GM06990 (cell line): ENCODE measurements at regions not wholly inside any gene's neighbourhood (a gene's known extent, or its start where the extent isn't known, plus 50 kb on each side); places are given as distances from the start of the nearest gene placed in this dataset.

Experiments used
- DNase-seq: peaks from one replicate; pipeline ENCODE4 v3.0.0-alpha.2; 2011; ENCODE audit not compliant: insufficient read length; ENCODE audit errors: extremely low read depth
- H3K27me3 ChIP-seq: replicated peaks from 2 replicates; pipeline ENCODE4 v1.6.0; 2011; ENCODE audit warnings: low read length; ENCODE audit not compliant: control insufficient read depth, insufficient read depth
- H3K36me3 ChIP-seq: 2 replicates; pipeline ENCODE4 v1.5.1; 2011; ENCODE audit warnings: low read length; ENCODE audit not compliant: control insufficient read depth, insufficient read depth
- H3K4me3 ChIP-seq: replicated peaks from 2 replicates; pipeline ENCODE4 v1.5.1; 2011; ENCODE audit warnings: low read depth, mild to moderate bottlenecking, control low read depth, low read length
- CTCF ChIP-seq: IDR thresholded peaks from 2 replicates; pipeline ENCODE4 v1.5.1; 2011; ENCODE audit warnings: low read length, control low read depth, mild to moderate bottlenecking, inconsistent platforms; ENCODE audit not compliant: insufficient read depth, poor library complexity, severe bottlenecking

DNA sequence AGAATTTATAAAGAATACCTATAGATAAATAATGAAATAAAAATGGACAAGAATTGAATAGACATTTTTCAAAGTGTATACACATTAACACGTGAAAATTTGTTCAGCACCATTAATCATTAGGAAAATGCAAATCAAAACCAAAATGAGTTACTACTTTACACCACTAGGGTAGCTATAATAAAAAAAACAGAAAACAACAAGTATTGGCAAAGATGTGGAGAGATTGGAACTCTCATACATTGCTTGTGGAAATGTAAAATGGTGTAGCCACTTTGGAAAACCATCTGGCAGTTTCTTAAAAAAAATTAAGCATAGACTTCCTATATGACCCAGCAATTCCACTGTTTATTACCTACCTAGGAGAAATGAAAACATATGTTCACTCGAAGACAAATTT, 172.8 kb upstream of the P2RY1 start:
- Histone ChIP-seq H3K27me3 (no peaks in the 10 kb centered on the region), H3K4me3 (no peak overlapping the region), H3K36me3 (no peaks in the 10 kb centered on the region)
- no peak for DNase-seq
- no peak for TF ChIP-seq CTCF

DNA sequence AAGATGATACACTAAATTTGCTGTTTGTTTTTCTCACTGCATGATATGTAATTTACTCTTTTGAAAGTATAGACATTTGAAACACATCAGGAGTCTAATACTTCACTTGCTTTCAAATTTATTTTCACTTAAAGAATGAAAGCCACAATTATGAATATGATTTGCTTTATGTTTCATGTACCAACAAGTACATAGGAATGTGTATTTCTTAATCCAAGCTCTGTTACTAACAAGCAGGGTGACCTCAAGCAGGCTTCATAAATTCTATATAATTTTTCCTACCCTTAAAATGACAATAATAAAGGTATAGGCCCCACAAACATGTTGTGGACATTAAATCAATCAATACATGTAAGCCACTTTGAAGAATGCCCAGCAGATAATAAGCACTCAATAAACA, 170.2 kb upstream of the P2RY1 start:
- Histone ChIP-seq H3K27me3 (no peaks in the 10 kb centered on the region), H3K4me3 (no peak overlapping the region), H3K36me3 (no peaks in the 10 kb centered on the region)
- TF ChIP-seq CTCF = no peak
- DNase-seq = no peak

DNA sequence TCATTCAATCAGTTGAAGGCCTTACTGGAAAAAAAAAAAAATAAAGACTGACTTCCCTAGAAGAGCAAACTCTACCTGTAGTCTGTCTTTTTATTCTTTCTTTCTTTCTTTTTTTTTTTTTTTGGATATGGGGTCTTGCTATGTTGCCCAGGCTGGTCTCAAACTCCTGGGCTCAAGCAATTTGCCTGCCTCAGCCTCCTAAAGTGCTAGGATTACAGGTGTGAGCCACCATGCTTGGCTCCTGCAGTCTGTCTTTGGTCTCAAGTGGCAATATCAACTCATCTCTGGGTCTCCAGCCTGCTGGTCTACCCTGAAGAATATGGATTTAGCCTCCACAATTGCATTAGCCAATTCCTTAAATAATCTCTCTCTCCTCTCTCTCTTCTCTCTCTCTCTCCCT, 167.7 kb upstream of the P2RY1 start:
- no peak for DNase-seq
- no peak for TF ChIP-seq CTCF
- H3K36me3 ChIP-seq = no peaks in the 10 kb centered on the region
- H3K27me3 ChIP-seq = no peaks in the 10 kb centered on the region
- H3K4me3 ChIP-seq = no peak overlapping the region

DNA sequence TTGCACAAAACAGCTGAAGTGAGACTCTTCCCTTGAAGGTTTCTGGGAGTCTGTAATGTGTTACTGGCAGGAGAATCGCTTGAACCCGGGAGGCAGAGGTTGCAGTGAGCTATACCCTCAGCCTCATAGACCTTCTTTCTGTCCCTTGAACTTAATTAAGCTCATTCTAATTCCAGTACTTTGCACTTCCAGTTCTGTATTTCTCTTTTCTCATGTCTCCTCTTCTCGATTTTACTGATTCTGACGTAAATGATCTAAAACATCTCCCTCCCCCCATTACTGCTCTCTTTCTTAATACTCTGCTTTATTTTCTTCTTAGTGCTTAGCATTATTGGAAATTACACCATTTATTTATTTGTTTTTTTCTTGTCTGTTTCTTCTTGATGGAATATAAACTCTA, 165.4 kb upstream of the P2RY1 start:
- no peak overlapping the region for H3K4me3 ChIP-seq
- no peaks in the 10 kb centered on the region for H3K36me3 ChIP-seq
- DNase-seq = no peak
- H3K27me3 ChIP-seq = no peaks in the 10 kb centered on the region
- TF ChIP-seq CTCF = no peak

DNA sequence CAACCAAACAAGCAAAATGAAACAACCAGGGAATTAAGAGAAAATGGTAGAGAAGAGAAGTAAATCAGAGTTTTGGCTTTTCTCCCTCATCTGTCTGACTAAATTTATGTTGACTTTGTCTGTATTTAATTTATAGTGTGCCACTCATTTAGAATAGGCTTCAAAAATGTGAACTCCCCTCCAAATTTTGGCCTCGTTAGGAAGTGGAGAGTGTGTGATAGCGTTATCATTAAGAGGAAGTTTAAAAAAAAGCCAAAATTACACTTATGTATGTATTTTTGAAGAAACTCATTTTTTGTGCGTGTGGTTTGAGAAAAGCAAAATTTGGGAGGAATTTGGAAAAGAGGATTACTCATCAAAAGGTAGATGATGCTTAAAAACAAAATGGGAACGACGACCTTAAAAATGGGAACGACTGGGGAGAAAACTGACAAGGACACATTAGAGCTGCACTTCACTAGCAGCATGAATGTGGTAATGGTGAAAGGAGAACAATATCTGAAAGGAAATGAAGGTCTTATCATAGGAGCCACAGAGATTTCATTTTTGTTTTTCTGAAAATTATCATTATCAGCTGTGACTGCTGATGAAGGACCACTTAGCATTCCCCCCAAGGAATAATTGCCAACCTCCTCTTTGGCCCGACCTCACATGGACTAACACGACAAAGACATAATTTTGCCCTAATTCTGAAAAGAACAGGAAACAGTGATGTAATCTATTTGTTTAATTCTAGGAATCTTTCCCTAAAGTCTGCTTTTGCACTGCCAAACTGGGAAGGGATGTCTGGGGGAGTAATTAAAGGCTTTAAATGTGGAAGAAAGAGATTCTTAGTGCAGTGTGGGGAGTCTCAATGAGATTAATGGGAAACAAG, 163.2 kb upstream of the P2RY1 start:
- no peak overlapping the region for H3K4me3 ChIP-seq
- H3K36me3 ChIP-seq = no peaks in the 10 kb centered on the region
- DNase-seq = no peak
- H3K27me3 ChIP-seq = no peaks in the 10 kb centered on the region
- no peak for TF ChIP-seq CTCF

- Histone ChIP-seq H3K36me3 (no peaks in the 10 kb centered on the region), H3K27me3 (no peaks in the 10 kb centered on the region), H3K4me3 (no peak overlapping the region)
- DNase-seq = no peak
- no peak for TF ChIP-seq CTCF
These were observed 162.6 kb upstream of the P2RY1 start for GRCh38 chr3:152672320-152672649.
